Neuron (in vitro differentiated cells): ENCODE measurements at regions not wholly inside any gene's neighbourhood (a gene's known extent, or its start where the extent isn't known, plus 50 kb on each side); places are given as distances from the start of the nearest gene placed in this dataset.

ENCODE experiments used
- H2AFZ ChIP-seq: one replicate; pipeline ENCODE4 v1.6.1; 2013; ENCODE audit warnings: low read depth, mild to moderate bottlenecking, inconsistent platforms, low read length, moderate library complexity
- H3K27me3 ChIP-seq: one replicate; pipeline ENCODE4 v1.6.1; 2013; ENCODE audit warnings: low read length; ENCODE audit not compliant: insufficient read depth
- H3K36me3 ChIP-seq: one replicate; pipeline ENCODE4 v1.6.1; 2013; ENCODE audit warnings: low read length; ENCODE audit not compliant: insufficient read depth
- H3K4me1 ChIP-seq: one replicate; pipeline ENCODE4 v1.6.1; 2013; ENCODE audit warnings: low read length; ENCODE audit not compliant: insufficient read depth
- H3K4me3 ChIP-seq: 2 replicates; pipeline ENCODE4 v1.5.1; 2013; ENCODE audit warnings: mild to moderate bottlenecking, low read length, moderate library complexity
- H3K9me3 ChIP-seq: one replicate; pipeline ENCODE4 v1.6.1; 2013; ENCODE audit warnings: low read length

- Histone ChIP-seq H3K4me3 (no peak overlapping the region), H3K36me3 (no peaks in the 10 kb centered on the region), H3K27me3 (no peaks in the 10 kb centered on the region), H3K4me1 (no peaks in the 10 kb centered on the region), H2AFZ (no peak overlapping the region), H3K9me3 (no peaks in the 10 kb centered on the region)
Measured at GRCh38 chrX:69010339-69010738, 154.9 kb downstream of the PJA1 start.

- peaks cover 11% of the 10 kb centered on the region for H3K27me3 ChIP-seq
- H3K9me3 ChIP-seq, result no peaks in the 10 kb centered on the region
- no peak overlapping the region for H3K4me3 ChIP-seq
- no peaks in the 10 kb centered on the region for H3K36me3 ChIP-seq
- no peaks in the 10 kb centered on the region for H3K4me1 ChIP-seq
- no peak overlapping the region for H2AFZ ChIP-seq
Measured at GRCh38 chrX:69000877-69001276, 164.4 kb downstream of the PJA1 start.

- Histone ChIP-seq H3K4me1 (no peaks in the 10 kb centered on the region), H3K36me3 (no peaks in the 10 kb centered on the region), H3K27me3 (peaks cover 11% of the 10 kb centered on the region), H3K9me3 (no peaks in the 10 kb centered on the region), H3K4me3 (no peak overlapping the region), H2AFZ (no peak overlapping the region)
Measured at GRCh38 chrX:68999931-69000330, 165.3 kb downstream of the PJA1 start.

- H3K4me1 ChIP-seq, result no peaks in the 10 kb centered on the region
- H3K36me3 ChIP-seq, result no peaks in the 10 kb centered on the region
- H3K27me3 ChIP-seq, result peaks cover 11% of the 10 kb centered on the region
- no peaks in the 10 kb centered on the region for H3K9me3 ChIP-seq
- H3K4me3 ChIP-seq, result no peak overlapping the region
- no peak overlapping the region for H2AFZ ChIP-seq
Measured at GRCh38 chrX:68999356-68999755, 165.9 kb downstream of the PJA1 start.

- no peaks in the 10 kb centered on the region for H3K4me1 ChIP-seq
- H3K27me3 ChIP-seq, result peaks cover 11% of the 10 kb centered on the region
- H2AFZ ChIP-seq, result no peak overlapping the region
- H3K4me3 ChIP-seq, result no peak overlapping the region
- H3K9me3 ChIP-seq, result no peaks in the 10 kb centered on the region
- no peaks in the 10 kb centered on the region for H3K36me3 ChIP-seq
Measured at GRCh38 chrX:68998716-68999115, 166.5 kb downstream of the PJA1 start.

GRCh38 chrX:68997911-68998310, 167.3 kb downstream of the PJA1 start:
- no peak overlapping the region for H3K4me3 ChIP-seq
- no peaks in the 10 kb centered on the region for H3K4me1 ChIP-seq
- no peaks in the 10 kb centered on the region for H3K9me3 ChIP-seq
- H3K36me3 ChIP-seq, result no peaks in the 10 kb centered on the region
- H2AFZ ChIP-seq, result no peak overlapping the region
- peaks cover 13% of the 10 kb centered on the region for H3K27me3 ChIP-seq

GRCh38 chrX:68997511-68997910, 167.7 kb downstream of the PJA1 start:
- Histone ChIP-seq H3K4me1 (no peaks in the 10 kb centered on the region), H3K27me3 (peaks cover 13% of the 10 kb centered on the region), H3K9me3 (no peaks in the 10 kb centered on the region), H2AFZ (no peak overlapping the region), H3K36me3 (no peaks in the 10 kb centered on the region), H3K4me3 (no peak overlapping the region)

GRCh38 chrX:68995780-68996551, 167.1 kb downstream of the EFNB1 start:
- Histone ChIP-seq H3K4me3 (no peak overlapping the region), H3K27me3 (peaks cover 15% of the 10 kb centered on the region), H3K4me1 (no peaks in the 10 kb centered on the region), H2AFZ (no peak overlapping the region), H3K36me3 (no peaks in the 10 kb centered on the region), H3K9me3 (no peaks in the 10 kb centered on the region)

- Histone ChIP-seq H3K36me3 (no peaks in the 10 kb centered on the region), H3K4me3 (no peak overlapping the region), H3K4me1 (no peaks in the 10 kb centered on the region), H2AFZ (no peak overlapping the region), H3K27me3 (peaks cover 15% of the 10 kb centered on the region), H3K9me3 (no peaks in the 10 kb centered on the region)
Measured at GRCh38 chrX:68995386-68995779, 166.6 kb downstream of the EFNB1 start.

- H3K4me1 ChIP-seq, result peaks cover 4% of the 10 kb centered on the region
Measured at GRCh38 chrX:68994891-68995255, 166.1 kb downstream of the EFNB1 start.

GRCh38 chrX:68994135-68994890, 165.5 kb downstream of the EFNB1 start:
- Histone ChIP-seq H3K36me3 (no peaks in the 10 kb centered on the region), H3K9me3 (no peaks in the 10 kb centered on the region), H3K27me3 (peaks cover 7% of the 10 kb centered on the region), H3K4me3 (no peak overlapping the region), H3K4me1 (peaks cover 8% of the 10 kb centered on the region), H2AFZ (no peak overlapping the region)

More at GRCh38 chrX:68994891-68995255, 166.1 kb downstream of the EFNB1 start:
- Histone ChIP-seq H3K27me3 (peaks cover 13% of the 10 kb centered on the region), H3K9me3 (no peaks in the 10 kb centered on the region), H2AFZ (no peak overlapping the region), H3K4me3 (no peak overlapping the region), H3K36me3 (no peaks in the 10 kb centered on the region)

- Histone ChIP-seq H3K4me3 (no peak overlapping the region), H3K27me3 (peaks cover 6% of the 10 kb centered on the region), H3K9me3 (no peaks in the 10 kb centered on the region), H2AFZ (no peak overlapping the region), H3K4me1 (peaks cover 8% of the 10 kb centered on the region), H3K36me3 (no peaks in the 10 kb centered on the region)
Measured at GRCh38 chrX:68992821-68993397, 164.1 kb downstream of the EFNB1 start.

- H2AFZ ChIP-seq, result no peak overlapping the region
- peaks cover 8% of the 10 kb centered on the region for H3K4me1 ChIP-seq
- H3K4me3 ChIP-seq, result no peak overlapping the region
- H3K27me3 ChIP-seq, result peaks cover 6% of the 10 kb centered on the region
- H3K36me3 ChIP-seq, result no peaks in the 10 kb centered on the region
- no peaks in the 10 kb centered on the region for H3K9me3 ChIP-seq
Measured at GRCh38 chrX:68991691-68992345, 163.0 kb downstream of the EFNB1 start.
